Endothelial cell of umbilical vein (primary cell): ENCODE measurements at regions not wholly inside any gene's neighbourhood (a gene's known extent, or its start where the extent isn't known, plus 50 kb on each side); places are given as distances from the start of the nearest gene placed in this dataset.

Experiments used
- BruUV-seq: library from RNA; stranded (reverse); fragments of 400-500 nt; replicated peaks from 2 replicates; lab custom pipeline; 2021; lab: Mats Ljungman, UMichigan
- CTCF ChIA-PET: fragments of 300-600, 350-600 bp; sonication (Branson Sonifier 250); formaldehyde crosslinking; loops from one replicate; lab custom pipeline; 2021; ENCODE audit warnings: antibody characterized with exemption, inconsistent platforms; lab: Charles Lee
- POLR2A ChIA-PET: fragments of 300-600, 350-600 bp; sonication (Branson Sonifier 250); formaldehyde crosslinking; loops from one replicate; lab custom pipeline; 2021; ENCODE audit warnings: antibody characterized with exemption, inconsistent platforms; lab: Charles Lee
- DNase-seq: peaks from one replicate; pipeline ENCODE4 v3.0.0-alpha.2; 2011; ENCODE audit warnings: low read depth, low spot score
- FAIRE-seq: peaks from 2 replicates; lab custom pipeline; 2011; peaks lifted over from hg19 to GRCh38; lab: Jason Lieb, UNC
- H2AFZ ChIP-seq: 2 replicates; pipeline ENCODE4 v1.6.0; 2012; ENCODE audit warnings: low read depth, low read length, control low read depth, inconsistent platforms
- H3K27ac ChIP-seq: 2 replicates; pipeline ENCODE4 v1.5.1; 2011; ENCODE audit warnings: low read depth, mild to moderate bottlenecking, control low read depth, low read length, moderate library complexity; ENCODE audit not compliant: insufficient read depth
- H3K27me3 ChIP-seq, 2 experiments: 2 replicates each; pipeline versions ENCODE4 v1.6.0 to v1.6.1; 2011; ENCODE audit warnings: low read length in 2 of 2, mixed read lengths in 1 of 2; ENCODE audit not compliant: control insufficient read depth in 2 of 2, insufficient read depth in 2 of 2
- H3K36me3 ChIP-seq, 2 experiments: 2 replicates in 1 of 2; 3 replicates in 1 of 2; pipeline ENCODE4 v1.5.1; 2011; ENCODE audit warnings: low read length in 2 of 2, mild to moderate bottlenecking in 1 of 2, moderate library complexity in 1 of 2; ENCODE audit not compliant: control insufficient read depth in 2 of 2, insufficient read depth in 2 of 2; ENCODE audit errors: extremely low read depth in 1 of 2
- H3K4me1 ChIP-seq: 3 replicates; pipeline ENCODE4 v1.5.1; 2011; ENCODE audit warnings: mild to moderate bottlenecking, low read length; ENCODE audit not compliant: control insufficient read depth, insufficient read depth; ENCODE audit errors: extremely low read depth
- H3K4me2 ChIP-seq: 2 replicates; pipeline ENCODE4 v1.6.1; 2011; ENCODE audit warnings: low read length, control low read depth, mixed read lengths; ENCODE audit not compliant: insufficient read depth
- H3K4me3 ChIP-seq, 3 experiments: fragments of 200-600 bp in 1 of 3; sonication (generic), shearing (Covaris generic) in 1 of 3; replicated peaks in 1 of 3; 2 replicates each; pipeline ENCODE4 v1.5.1; 2011 to 2016; ENCODE audit warnings: control low read depth in 3 of 3, low read length in 3 of 3, mild to moderate bottlenecking in 2 of 3, inconsistent platforms in 1 of 3, low read depth in 1 of 3, moderate library complexity in 1 of 3; ENCODE audit not compliant: insufficient read depth in 1 of 3
- H3K79me2 ChIP-seq: 2 replicates; pipeline ENCODE4 v1.6.0; 2012; ENCODE audit warnings: low read length, inconsistent platforms; ENCODE audit not compliant: control insufficient read depth, insufficient read depth
- H3K9ac ChIP-seq: replicated peaks from 2 replicates; pipeline ENCODE3; 2011; ENCODE audit warnings: low read length, control low read depth; ENCODE audit not compliant: insufficient read depth; ENCODE audit errors: extremely low read depth
- H3K9me1 ChIP-seq: replicated peaks from 3 replicates; pipeline ENCODE4 v1.6.0; 2011; ENCODE audit warnings: mild to moderate bottlenecking, low read length; ENCODE audit not compliant: control insufficient read depth, insufficient read depth; ENCODE audit errors: extremely low read depth
- H3K9me3 ChIP-seq: replicated peaks from 2 replicates; pipeline ENCODE4 v1.5.1; 2012; ENCODE audit warnings: low read length, inconsistent platforms; ENCODE audit not compliant: control insufficient read depth, insufficient read depth
- H4K20me1 ChIP-seq: replicated peaks from 2 replicates; pipeline ENCODE3; 2011; ENCODE audit warnings: mild to moderate bottlenecking, low read length; ENCODE audit not compliant: control insufficient read depth, insufficient read depth; ENCODE audit errors: extremely low read depth
- EZH2 ChIP-seq: IDR thresholded peaks from 2 replicates; pipeline ENCODE4 v1.6.1; 2012; ENCODE audit warnings: borderline replicate concordance, low read depth, mild to moderate bottlenecking, moderate library complexity, low read length, inconsistent platforms; ENCODE audit not compliant: severe bottlenecking
- FOS ChIP-seq: IDR thresholded peaks from 2 replicates; pipeline ENCODE4 v1.6.1; 2011; ENCODE audit warnings: mild to moderate bottlenecking, low read length, moderate library complexity, borderline replicate concordance; ENCODE audit not compliant: insufficient read depth
- GATA2 ChIP-seq: IDR thresholded peaks from 2 replicates; pipeline ENCODE4 v1.7.0; 2011; ENCODE audit warnings: low read depth, mild to moderate bottlenecking, moderate library complexity, mixed read lengths, low read length; ENCODE audit not compliant: insufficient read length, insufficient read depth
- JUN ChIP-seq: IDR thresholded peaks from 2 replicates; pipeline ENCODE4 v1.6.1; 2011; ENCODE audit warnings: borderline replicate concordance, low read depth; ENCODE audit not compliant: insufficient read length, insufficient read depth
- MYC ChIP-seq: IDR thresholded peaks from one replicate; pipeline ENCODE4 v1.6.1; 2011; ENCODE audit warnings: mild to moderate bottlenecking, low read depth, low read length
- POLR2A ChIP-seq: IDR thresholded peaks from 2 replicates; pipeline ENCODE4 v1.6.1; 2012; ENCODE audit warnings: low read depth, mild to moderate bottlenecking, control low read depth, low read length
- POLR2AphosphoS5 ChIP-seq: IDR thresholded peaks from 2 replicates; pipeline ENCODE4 v1.6.1; 2012; ENCODE audit warnings: low read depth, mild to moderate bottlenecking, control low read depth, low read length, moderate library complexity; ENCODE audit not compliant: insufficient read depth
- dilution Hi-C: fragments of 300-500 bp; cut with MboI; formaldehyde crosslinking; loops from one replicate; pipeline ENCODE4 v1.15.0; 2019; ENCODE audit warnings: low sequenced_read_pairs; ENCODE audit not compliant: extremely low pct_ligation_motif_present
- intact Hi-C: fragments of 100-400 bp; cut with micrococcal nuclease; formaldehyde crosslinking; loops from one replicate; pipeline ENCODE4 v1.10.0; 2022
- TF ChIP-seq, protein P1 (sequence below), 2 donors: IDR thresholded peaks; 1 replicate in 1 of 2; 2 replicates in 1 of 2; pipeline ENCODE4 v1.5.1; 2011; ENCODE audit warnings: low read length in 2 of 2, mild to moderate bottlenecking in 2 of 2, moderate library complexity in 2 of 2, control low read depth in 1 of 2, inconsistent platforms in 1 of 2, low read depth in 1 of 2; ENCODE audit not compliant: insufficient read depth in 1 of 2; ENCODE audit errors: extremely low read depth in 1 of 2
- TF ChIP-seq, protein P2 (sequence below): IDR thresholded peaks from 2 replicates; pipeline ENCODE4 v1.6.1; 2011; ENCODE audit not compliant: insufficient read depth, insufficient read length

DNA sequence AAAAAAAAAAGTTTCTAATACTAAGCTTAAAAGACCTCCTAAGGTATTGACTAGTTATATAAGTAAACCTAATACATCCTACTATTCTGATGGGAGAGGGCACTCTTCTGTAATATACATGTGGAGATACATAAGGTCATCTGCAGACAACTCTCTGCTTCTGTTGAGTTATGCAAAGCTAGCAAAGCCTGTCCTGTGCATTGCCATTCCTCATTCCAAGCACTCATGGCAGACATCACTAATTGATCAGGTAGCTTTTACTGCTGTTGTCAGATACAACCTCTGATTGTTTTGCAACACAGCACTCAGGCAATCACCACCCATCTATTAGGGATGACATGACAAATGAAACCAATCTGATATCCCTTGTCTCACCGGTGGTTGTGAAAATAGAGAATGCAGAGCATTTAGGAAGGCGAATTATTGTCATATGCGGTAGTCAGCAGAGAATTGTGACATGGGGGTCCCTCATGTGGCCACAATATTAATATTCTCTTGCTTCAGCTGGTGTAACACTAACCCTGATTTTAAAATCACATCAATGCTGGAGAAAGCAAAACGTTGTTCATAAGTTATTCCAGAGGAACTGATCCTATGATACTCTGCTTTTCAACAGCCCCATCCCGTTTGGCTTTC lies 416.5 kb upstream of the GYPC start:
- Histone ChIP-seq H3K27me3 (no peaks in the 10 kb centered on the region), H3K4me3 (no peak overlapping the region), H4K20me1 (no peaks in the 10 kb centered on the region), H3K79me2 (no peaks in the 10 kb centered on the region), H3K9me1 (no peaks in the 10 kb centered on the region), H3K4me2 (no peak overlapping the region), H3K9me3 (peaks cover 4% of the 10 kb centered on the region), H3K9ac (no peak overlapping the region), H3K27ac (no peak overlapping the region), H3K36me3 (no peaks in the 10 kb centered on the region), H3K4me1 (no peaks in the 10 kb centered on the region), H2AFZ (no peak overlapping the region)
- CTCF ChIA-PET = no interaction called here
- dilution Hi-C loops (no loop called here), intact Hi-C loops (no loop called here)
- POLR2A ChIA-PET = no interaction called here
- no TSS peak for BruUV-seq
- FAIRE-seq (no peak), DNase-seq (no peak)
- TF ChIP-seq GATA2 (no peak), JUN (no peak), POLR2AphosphoS5 (no peak), POLR2A (no peak), MYC (no peak), FOS (no peak), EZH2 (no peak)
- TF ChIP-seq, protein P1, sequence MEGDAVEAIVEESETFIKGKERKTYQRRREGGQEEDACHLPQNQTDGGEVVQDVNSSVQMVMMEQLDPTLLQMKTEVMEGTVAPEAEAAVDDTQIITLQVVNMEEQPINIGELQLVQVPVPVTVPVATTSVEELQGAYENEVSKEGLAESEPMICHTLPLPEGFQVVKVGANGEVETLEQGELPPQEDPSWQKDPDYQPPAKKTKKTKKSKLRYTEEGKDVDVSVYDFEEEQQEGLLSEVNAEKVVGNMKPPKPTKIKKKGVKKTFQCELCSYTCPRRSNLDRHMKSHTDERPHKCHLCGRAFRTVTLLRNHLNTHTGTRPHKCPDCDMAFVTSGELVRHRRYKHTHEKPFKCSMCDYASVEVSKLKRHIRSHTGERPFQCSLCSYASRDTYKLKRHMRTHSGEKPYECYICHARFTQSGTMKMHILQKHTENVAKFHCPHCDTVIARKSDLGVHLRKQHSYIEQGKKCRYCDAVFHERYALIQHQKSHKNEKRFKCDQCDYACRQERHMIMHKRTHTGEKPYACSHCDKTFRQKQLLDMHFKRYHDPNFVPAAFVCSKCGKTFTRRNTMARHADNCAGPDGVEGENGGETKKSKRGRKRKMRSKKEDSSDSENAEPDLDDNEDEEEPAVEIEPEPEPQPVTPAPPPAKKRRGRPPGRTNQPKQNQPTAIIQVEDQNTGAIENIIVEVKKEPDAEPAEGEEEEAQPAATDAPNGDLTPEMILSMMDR (IDR thresholded peaks at IDR 0.05; ENCODE audit: extremely low read depth in 1 of 2, insufficient read depth in 1 of 2, low read depth in 1 of 2, low read length in 2 of 2) = no peak
- TF ChIP-seq, protein P2, sequence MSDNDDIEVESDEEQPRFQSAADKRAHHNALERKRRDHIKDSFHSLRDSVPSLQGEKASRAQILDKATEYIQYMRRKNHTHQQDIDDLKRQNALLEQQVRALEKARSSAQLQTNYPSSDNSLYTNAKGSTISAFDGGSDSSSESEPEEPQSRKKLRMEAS = no peak
